Naive B cell (primary cell): ENCODE measurements at regions not wholly inside any gene's neighbourhood (a gene's known extent, or its start where the extent isn't known, plus 50 kb on each side); places are given as distances from the start of the nearest gene placed in this dataset.
A peak's percentile ranks its signal among the peaks of the same experiment; 100 is the strongest.

ENCODE experiments used
- ATAC-seq, 2 donors: fragments of 150-1000 bp; cut with Tn5 transposase; 2 replicates each; pipeline ENCODE4 v1.10.0; 2021; ENCODE audit warnings: low read depth in 2 of 2, mild to moderate bottlenecking in 2 of 2, moderate library complexity in 2 of 2
- DNase-seq: peaks from one replicate; pipeline ENCODE4 v3.0.0; 2022
- H3K27ac Mint-ChIP-seq, 6 donors: one replicate each; pipeline ENCODE4 v1.8.0; 2020 to 2022; ENCODE audit warnings: mild to moderate bottlenecking in 6 of 6, mixed read lengths in 6 of 6, moderate library complexity in 5 of 6, inconsistent platforms in 2 of 6
- H3K27me3 Mint-ChIP-seq, 3 donors: one replicate each; pipeline ENCODE4 v1.8.0; 2021 to 2022; ENCODE audit warnings: mixed read lengths in 3 of 3, mild to moderate bottlenecking in 1 of 3
- H3K36me3 Mint-ChIP-seq, 2 donors: one replicate each; pipeline ENCODE4 v1.8.0; 2020 to 2022; ENCODE audit warnings: mixed read lengths in 2 of 2, inconsistent platforms in 1 of 2, mild to moderate bottlenecking in 1 of 2
- H3K4me1 Mint-ChIP-seq, 3 donors: one replicate each; pipeline ENCODE4 v1.8.0; 2020 to 2022; ENCODE audit warnings: mixed read lengths in 3 of 3, inconsistent platforms in 1 of 3, mild to moderate bottlenecking in 1 of 3, moderate library complexity in 1 of 3
- H3K4me3 Mint-ChIP-seq, 8 donors: one replicate each; pipeline ENCODE4 v1.8.0; 2020 to 2022; ENCODE audit warnings: mild to moderate bottlenecking in 8 of 8, mixed read lengths in 8 of 8, moderate library complexity in 8 of 8, inconsistent platforms in 2 of 8
- H3K9me3 Mint-ChIP-seq, 7 donors: one replicate each; pipeline ENCODE4 v1.8.0; 2020 to 2022; ENCODE audit warnings: mixed read lengths in 7 of 7, mild to moderate bottlenecking in 5 of 7, inconsistent platforms in 2 of 7, moderate library complexity in 1 of 7

GRCh38 chr10:4647109-4647785 lies 178.8 kb upstream of the AKR1E2 start:
- Mint-ChIP-seq H3K4me1 (no peaks in the 10 kb centered on the region), H3K27me3 (peaks cover 0 to 5% (median 0%) of the 10 kb centered on the region in 3 donors), H3K4me3 (no peak overlapping the region), H3K27ac (no peak overlapping the region), H3K9me3 (no peaks in the 10 kb centered on the region), H3K36me3 (no peaks in the 10 kb centered on the region)
- no peak for ATAC-seq
- DNase-seq: no peak

GRCh38 chr10:4646547-4646946 lies 179.5 kb upstream of the AKR1E2 start:
- Mint-ChIP-seq H3K4me3 (no peak overlapping the region), H3K27ac (no peak overlapping the region), H3K27me3 (peaks cover 0 to 5% (median 0%) of the 10 kb centered on the region in 3 donors), H3K4me1 (no peaks in the 10 kb centered on the region), H3K9me3 (no peaks in the 10 kb centered on the region), H3K36me3 (no peaks in the 10 kb centered on the region)
- ATAC-seq (no peak), DNase-seq (no peak)

DNA sequence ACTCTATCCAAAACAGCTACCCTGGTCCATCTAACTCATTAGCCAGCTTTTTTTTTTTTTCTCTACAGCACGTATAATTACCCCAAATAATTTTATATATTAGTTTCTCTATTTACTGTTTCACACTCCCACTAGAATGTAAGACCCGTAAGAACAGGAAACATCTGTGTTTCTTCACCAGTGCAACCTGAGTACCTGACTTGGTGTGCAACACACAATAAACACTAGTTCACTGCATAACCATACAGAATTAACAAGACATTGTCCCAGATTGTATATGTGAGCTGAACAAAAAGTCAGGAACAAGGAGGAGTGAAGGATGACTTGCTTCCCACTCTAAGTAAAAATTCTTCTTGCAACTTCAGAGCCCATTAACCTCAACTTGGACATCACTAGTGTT lies 180.2 kb upstream of the AKR1E2 start:
- Mint-ChIP-seq H3K4me3 (peak overlapping the region in 1 of 8 donors; percentile 7), H3K27ac (no peak overlapping the region), H3K4me1 (no peaks in the 10 kb centered on the region), H3K9me3 (no peaks in the 10 kb centered on the region), H3K36me3 (no peaks in the 10 kb centered on the region), H3K27me3 (peaks cover 0 to 5% (median 0%) of the 10 kb centered on the region in 3 donors)
- no peak for ATAC-seq
- DNase-seq: no peak

DNA sequence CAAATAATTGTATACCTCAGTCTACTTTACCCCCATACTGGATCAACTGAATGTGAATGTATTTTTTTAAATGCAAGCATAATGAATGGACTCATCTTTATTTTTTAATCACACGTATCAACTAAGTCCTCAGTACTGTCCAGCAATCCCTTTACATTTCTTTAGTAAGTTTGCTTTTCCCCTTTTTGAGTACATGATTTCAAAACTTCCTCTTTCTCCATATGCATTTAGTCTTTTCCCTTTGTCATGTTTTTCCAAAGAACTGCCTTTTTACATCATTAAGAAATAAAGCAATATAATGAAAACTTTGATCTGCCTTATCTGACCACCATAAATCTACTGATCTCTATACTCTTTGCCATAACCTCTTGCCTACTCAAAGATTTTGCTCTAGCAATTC lies 182.5 kb upstream of the AKR1E2 start:
- Mint-ChIP-seq H3K4me3 (no peak overlapping the region), H3K36me3 (no peaks in the 10 kb centered on the region), H3K27me3 (peaks cover 0 to 5% (median 0%) of the 10 kb centered on the region in 3 donors), H3K4me1 (no peaks in the 10 kb centered on the region), H3K27ac (no peak overlapping the region), H3K9me3 (peaks cover 0 to 1% (median 0%) of the 10 kb centered on the region in 7 donors)
- ATAC-seq: no peak
- DNase-seq: no peak

GRCh38 chr10:4639960-4640359 lies 186.0 kb upstream of the AKR1E2 start:
- H3K36me3 Mint-ChIP-seq: no peaks in the 10 kb centered on the region
- H3K4me1 Mint-ChIP-seq: no peaks in the 10 kb centered on the region
- no peak overlapping the region for H3K4me3 Mint-ChIP-seq
- ATAC-seq (no peak), DNase-seq (no peak)
- no peak overlapping the region for H3K27ac Mint-ChIP-seq
- peaks cover 0 to 1% (median 0%) of the 10 kb centered on the region in 7 donors for H3K9me3 Mint-ChIP-seq
- no peaks in the 10 kb centered on the region for H3K27me3 Mint-ChIP-seq

GRCh38 chr10:4638099-4638498 lies 187.9 kb upstream of the AKR1E2 start:
- Mint-ChIP-seq H3K4me1 (no peaks in the 10 kb centered on the region), H3K27me3 (no peaks in the 10 kb centered on the region), H3K9me3 (peaks cover 0 to 1% (median 0%) of the 10 kb centered on the region in 7 donors), H3K36me3 (no peaks in the 10 kb centered on the region), H3K4me3 (no peak overlapping the region), H3K27ac (no peak overlapping the region)
- no peak for DNase-seq
- no peak for ATAC-seq

DNA sequence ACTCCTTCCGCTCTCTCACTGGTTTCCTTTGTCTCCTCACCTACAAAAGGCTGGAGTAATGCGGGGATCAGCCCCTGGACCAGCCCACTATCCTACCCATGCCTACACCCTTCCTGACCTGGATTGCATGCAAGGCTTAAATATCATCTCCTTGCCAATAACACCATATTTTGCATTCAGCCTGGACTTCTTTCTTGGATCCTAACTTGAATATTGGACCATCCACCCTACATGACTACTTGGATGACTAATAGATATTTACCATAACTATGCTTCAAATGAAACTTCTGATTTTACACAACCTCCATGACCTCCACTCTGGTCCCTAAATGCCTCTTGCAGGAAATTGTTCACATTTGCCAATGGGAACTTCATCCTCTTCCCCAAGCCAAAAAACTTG lies 188.3 kb upstream of the AKR1E2 start:
- H3K27ac Mint-ChIP-seq: no peak overlapping the region
- no peaks in the 10 kb centered on the region for H3K36me3 Mint-ChIP-seq
- DNase-seq (no peak), ATAC-seq (no peak)
- H3K4me3 Mint-ChIP-seq: no peak overlapping the region
- no peaks in the 10 kb centered on the region for H3K27me3 Mint-ChIP-seq
- peaks cover 0 to 1% (median 0%) of the 10 kb centered on the region in 7 donors for H3K9me3 Mint-ChIP-seq
- H3K4me1 Mint-ChIP-seq: no peaks in the 10 kb centered on the region

GRCh38 chr10:4635883-4636282 lies 190.1 kb upstream of the AKR1E2 start:
- ATAC-seq (peak; percentile 65 to 71), DNase-seq (peak; percentile 6)
- H3K9me3 Mint-ChIP-seq: peaks cover 0 to 1% (median 0%) of the 10 kb centered on the region in 7 donors
- no peaks in the 10 kb centered on the region for H3K4me1 Mint-ChIP-seq
- no peaks in the 10 kb centered on the region for H3K36me3 Mint-ChIP-seq
- H3K27ac Mint-ChIP-seq: no peak overlapping the region
- no peak overlapping the region for H3K4me3 Mint-ChIP-seq
- H3K27me3 Mint-ChIP-seq: no peaks in the 10 kb centered on the region

GRCh38 chr10:4635388-4635787 lies 190.6 kb upstream of the AKR1E2 start:
- DNase-seq: no peak
- H3K27me3 Mint-ChIP-seq: no peaks in the 10 kb centered on the region
- H3K9me3 Mint-ChIP-seq: peaks cover 0 to 2% (median 0%) of the 10 kb centered on the region in 7 donors
- no peak overlapping the region for H3K27ac Mint-ChIP-seq
- no peak overlapping the region for H3K4me3 Mint-ChIP-seq
- no peak for ATAC-seq
- H3K4me1 Mint-ChIP-seq: no peaks in the 10 kb centered on the region
- H3K36me3 Mint-ChIP-seq: no peaks in the 10 kb centered on the region

- no peaks in the 10 kb centered on the region for H3K27me3 Mint-ChIP-seq
- ATAC-seq (no peak), DNase-seq (no peak)
- peaks cover 0 to 4% (median 0%) of the 10 kb centered on the region in 7 donors for H3K9me3 Mint-ChIP-seq
- no peaks in the 10 kb centered on the region for H3K4me1 Mint-ChIP-seq
- no peaks in the 10 kb centered on the region for H3K36me3 Mint-ChIP-seq
- no peak overlapping the region for H3K27ac Mint-ChIP-seq
- H3K4me3 Mint-ChIP-seq: no peak overlapping the region
These were observed 192.2 kb upstream of the AKR1E2 start for GRCh38 chr10:4633776-4634175.

DNA sequence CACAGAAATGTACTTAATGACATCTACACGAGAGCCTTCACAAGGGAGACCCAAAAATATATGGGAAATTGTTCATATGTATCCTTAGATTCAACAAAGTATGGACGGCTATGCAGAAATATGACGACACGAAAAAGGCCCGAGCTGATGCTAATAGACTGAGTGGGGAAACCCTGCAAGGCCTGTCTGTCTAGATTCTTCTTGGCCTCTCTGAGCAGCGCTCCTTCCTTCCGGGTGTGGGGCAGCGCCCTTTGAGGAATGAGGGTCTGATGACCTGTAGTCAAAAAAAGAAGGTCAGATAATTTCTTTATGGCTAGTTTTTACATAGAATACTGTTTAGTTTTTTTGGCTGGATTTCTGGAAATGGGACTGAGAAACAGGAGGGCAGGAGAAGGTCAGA lies 192.8 kb upstream of the AKR1E2 start:
- ATAC-seq (no peak), DNase-seq (no peak)
- Mint-ChIP-seq H3K27ac (no peak overlapping the region), H3K9me3 (peaks cover 0 to 7% (median 3%) of the 10 kb centered on the region in 7 donors), H3K4me1 (no peaks in the 10 kb centered on the region), H3K36me3 (peaks cover 0 to 5% of the 10 kb centered on the region in 2 donors), H3K4me3 (no peak overlapping the region), H3K27me3 (no peaks in the 10 kb centered on the region)

DNA sequence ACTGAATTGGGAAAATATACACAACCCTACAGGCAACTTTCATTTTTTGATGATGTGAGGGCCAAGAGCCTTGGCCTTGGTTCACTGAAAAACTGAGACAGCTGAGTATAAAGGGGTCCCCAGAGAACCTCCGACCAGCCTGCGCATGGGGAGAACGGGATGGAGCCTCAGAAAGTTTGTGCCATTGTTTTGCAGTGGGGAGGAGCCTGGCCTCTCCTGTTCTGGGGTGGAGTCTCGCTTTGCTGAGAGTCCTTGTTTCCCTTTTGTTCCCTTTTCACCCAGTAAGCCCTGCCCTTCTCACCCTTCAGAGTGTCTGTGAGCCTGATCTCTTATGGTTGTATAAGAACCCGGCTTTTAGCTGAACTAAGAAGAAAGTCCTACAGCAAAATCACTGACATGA lies 193.2 kb upstream of the AKR1E2 start:
- Mint-ChIP-seq H3K4me1 (no peaks in the 10 kb centered on the region), H3K27me3 (no peaks in the 10 kb centered on the region), H3K36me3 (peaks cover 2 to 8% of the 10 kb centered on the region in 2 donors), H3K27ac (no peak overlapping the region), H3K4me3 (no peak overlapping the region), H3K9me3 (peaks cover 0 to 8% (median 6%) of the 10 kb centered on the region in 7 donors)
- DNase-seq: no peak
- no peak for ATAC-seq

- DNase-seq: no peak
- Mint-ChIP-seq H3K27ac (no peak overlapping the region), H3K9me3 (peaks cover 6 to 21% (median 18%) of the 10 kb centered on the region in 7 donors)
These were observed 199.1 kb upstream of the AKR1E2 start for GRCh38 chr10:4626919-4627318.

GRCh38 chr10:4623757-4624420 lies 202.1 kb upstream of the AKR1E2 start:
- DNase-seq (no peak), ATAC-seq (no peak)
- Mint-ChIP-seq H3K4me3 (no peak overlapping the region), H3K9me3 (peaks cover 6 to 19% (median 16%) of the 10 kb centered on the region in 7 donors), H3K27ac (no peak overlapping the region), H3K27me3 (peaks cover 4 to 10% (median 10%) of the 10 kb centered on the region in 3 donors), H3K36me3 (peaks cover 4 to 19% of the 10 kb centered on the region in 2 donors), H3K4me1 (no peaks in the 10 kb centered on the region)

More at GRCh38 chr10:4626919-4627318, 199.1 kb upstream of the AKR1E2 start:
- Mint-ChIP-seq H3K36me3 (peaks cover 4 to 19% of the 10 kb centered on the region in 2 donors), H3K27me3 (peaks cover 0 to 10% (median 0%) of the 10 kb centered on the region in 3 donors), H3K4me3 (no peak overlapping the region), H3K4me1 (no peaks in the 10 kb centered on the region)
- no peak for ATAC-seq
